ENCODE measurements at regions not wholly inside any gene's neighbourhood (a gene's known extent, or its start where the extent isn't known, plus 50 kb on each side); places are given as distances from the start of the nearest gene placed in this dataset.

DNA sequence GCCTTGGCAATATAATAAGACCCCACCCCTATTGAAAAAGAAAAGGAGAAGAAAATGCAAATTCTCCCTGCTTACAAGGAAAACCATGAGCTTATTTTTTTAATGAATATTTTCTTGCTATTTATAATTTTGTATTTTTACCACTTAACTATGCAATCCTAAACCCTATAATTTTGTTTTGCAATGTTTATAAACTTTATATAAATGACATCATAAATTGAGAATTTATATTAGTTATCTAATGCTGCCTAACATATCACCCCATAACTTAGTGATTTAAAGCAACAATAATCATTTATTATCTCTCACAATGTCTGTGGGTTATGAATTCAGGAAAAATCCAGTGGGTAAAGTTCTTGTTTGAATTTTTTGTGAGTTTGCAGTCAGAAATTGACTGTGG lies 369.1 kb downstream of the TAF11L14 start:
- TF ChIP-seq, protein P1, sequence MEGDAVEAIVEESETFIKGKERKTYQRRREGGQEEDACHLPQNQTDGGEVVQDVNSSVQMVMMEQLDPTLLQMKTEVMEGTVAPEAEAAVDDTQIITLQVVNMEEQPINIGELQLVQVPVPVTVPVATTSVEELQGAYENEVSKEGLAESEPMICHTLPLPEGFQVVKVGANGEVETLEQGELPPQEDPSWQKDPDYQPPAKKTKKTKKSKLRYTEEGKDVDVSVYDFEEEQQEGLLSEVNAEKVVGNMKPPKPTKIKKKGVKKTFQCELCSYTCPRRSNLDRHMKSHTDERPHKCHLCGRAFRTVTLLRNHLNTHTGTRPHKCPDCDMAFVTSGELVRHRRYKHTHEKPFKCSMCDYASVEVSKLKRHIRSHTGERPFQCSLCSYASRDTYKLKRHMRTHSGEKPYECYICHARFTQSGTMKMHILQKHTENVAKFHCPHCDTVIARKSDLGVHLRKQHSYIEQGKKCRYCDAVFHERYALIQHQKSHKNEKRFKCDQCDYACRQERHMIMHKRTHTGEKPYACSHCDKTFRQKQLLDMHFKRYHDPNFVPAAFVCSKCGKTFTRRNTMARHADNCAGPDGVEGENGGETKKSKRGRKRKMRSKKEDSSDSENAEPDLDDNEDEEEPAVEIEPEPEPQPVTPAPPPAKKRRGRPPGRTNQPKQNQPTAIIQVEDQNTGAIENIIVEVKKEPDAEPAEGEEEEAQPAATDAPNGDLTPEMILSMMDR (conservative IDR thresholded peaks at IDR 0.05; ENCODE audit: low read depth, low read length), result no peak
- no peak for TF ChIP-seq POLR2A (IDR thresholded peaks at IDR 0.05; ENCODE audit: low read depth, low read length)
- TF ChIP-seq RCOR1 (IDR thresholded peaks at IDR 0.05; ENCODE audit: insufficient replicate concordance, low read length), result no peak
- TF ChIP-seq CEBPB (IDR thresholded peaks at IDR 0.05; ENCODE audit: low read depth, low read length), result no peak
- no peak for TF ChIP-seq RFX5 (IDR thresholded peaks at IDR 0.05; ENCODE audit: low read depth, low read length)
- no peak for TF ChIP-seq SMC3 (IDR thresholded peaks at IDR 0.05; ENCODE audit: low read depth, low read length)
- TF ChIP-seq FOS (IDR thresholded peaks at IDR 0.05; ENCODE audit: low read depth, low read length), result no peak
- TF ChIP-seq, protein P2, sequence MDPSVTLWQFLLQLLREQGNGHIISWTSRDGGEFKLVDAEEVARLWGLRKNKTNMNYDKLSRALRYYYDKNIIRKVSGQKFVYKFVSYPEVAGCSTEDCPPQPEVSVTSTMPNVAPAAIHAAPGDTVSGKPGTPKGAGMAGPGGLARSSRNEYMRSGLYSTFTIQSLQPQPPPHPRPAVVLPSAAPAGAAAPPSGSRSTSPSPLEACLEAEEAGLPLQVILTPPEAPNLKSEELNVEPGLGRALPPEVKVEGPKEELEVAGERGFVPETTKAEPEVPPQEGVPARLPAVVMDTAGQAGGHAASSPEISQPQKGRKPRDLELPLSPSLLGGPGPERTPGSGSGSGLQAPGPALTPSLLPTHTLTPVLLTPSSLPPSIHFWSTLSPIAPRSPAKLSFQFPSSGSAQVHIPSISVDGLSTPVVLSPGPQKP (IDR thresholded peaks at IDR 0.05; ENCODE audit: borderline replicate concordance, low read depth, low read length), result no peak
- TF ChIP-seq MXI1 (IDR thresholded peaks at IDR 0.05; ENCODE audit: borderline replicate concordance, low read depth, low read length), result no peak
- TF ChIP-seq, protein P3, sequence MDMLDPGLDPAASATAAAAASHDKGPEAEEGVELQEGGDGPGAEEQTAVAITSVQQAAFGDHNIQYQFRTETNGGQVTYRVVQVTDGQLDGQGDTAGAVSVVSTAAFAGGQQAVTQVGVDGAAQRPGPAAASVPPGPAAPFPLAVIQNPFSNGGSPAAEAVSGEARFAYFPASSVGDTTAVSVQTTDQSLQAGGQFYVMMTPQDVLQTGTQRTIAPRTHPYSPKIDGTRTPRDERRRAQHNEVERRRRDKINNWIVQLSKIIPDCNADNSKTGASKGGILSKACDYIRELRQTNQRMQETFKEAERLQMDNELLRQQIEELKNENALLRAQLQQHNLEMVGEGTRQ (IDR thresholded peaks at IDR 0.05; ENCODE audit: low read depth, low read length), result no peak
- no peak for TF ChIP-seq CHD1 (IDR thresholded peaks at IDR 0.05; ENCODE audit: low read depth, low read length)
- TF ChIP-seq RAD21 (IDR thresholded peaks at IDR 0.05; ENCODE audit: low read length), result no peak

Data from IMR-90 (cell line).